ENCODE measurements at regions not wholly inside any gene's neighbourhood (a gene's known extent, or its start where the extent isn't known, plus 50 kb on each side); places are given as distances from the start of the nearest gene placed in this dataset.

GRCh38 chr2:201536046-201536445 is 84.5 kb downstream of the STRADB start:
- TF ChIP-seq POLR2A (IDR thresholded peaks at IDR 0.05; ENCODE audit: low read length) (no peak), GATA1 (IDR thresholded peaks at IDR 0.05; ENCODE audit: low read depth, low read length) (no peak)
